ENCODE measurements at regions not wholly inside any gene's neighbourhood (a gene's known extent, or its start where the extent isn't known, plus 50 kb on each side); places are given as distances from the start of the nearest gene placed in this dataset.

GRCh38 chr1:101713760-101714159 is 283.0 kb downstream of the OLFM3 start:
- no peak overlapping the region for H3K27ac Mint-ChIP-seq
- TF ChIP-seq CTCF (IDR thresholded peaks at IDR 0.05; ENCODE audit: unreplicated experiment): no peak
- peaks cover 2% of the 10 kb centered on the region for H3K27me3 Mint-ChIP-seq (ENCODE audit: low read depth)
- no peaks in the 10 kb centered on the region for H3K36me3 Mint-ChIP-seq
- peaks cover 3% of the 10 kb centered on the region for H3K9me3 Mint-ChIP-seq
- peaks cover 1% of the 10 kb centered on the region for H3K4me1 Mint-ChIP-seq
- DNase-seq (ENCODE audit: low spot score in 2 of 2, unreplicated experiment in 2 of 2): no peak
- H3K4me3 Mint-ChIP-seq: no peak overlapping the region

GRCh38 chr1:101723415-101723814 is 273.3 kb downstream of the OLFM3 start:
- H3K9me3 Mint-ChIP-seq: peaks cover 13% of the 10 kb centered on the region
- TF ChIP-seq CTCF (IDR thresholded peaks at IDR 0.05; ENCODE audit: unreplicated experiment): no peak
- no peak overlapping the region for H3K27ac Mint-ChIP-seq
- H3K27me3 Mint-ChIP-seq (ENCODE audit: low read depth): peaks cover 2% of the 10 kb centered on the region
- H3K36me3 Mint-ChIP-seq: no peaks in the 10 kb centered on the region
- peaks cover 14% of the 10 kb centered on the region for H3K4me1 Mint-ChIP-seq
- H3K4me3 Mint-ChIP-seq: no peak overlapping the region
- no peak for DNase-seq (ENCODE audit: low spot score in 2 of 2, unreplicated experiment in 2 of 2)

- Mint-ChIP-seq H3K4me1 (peaks cover 6% of the 10 kb centered on the region), H3K4me3 (no peak overlapping the region), H3K9me3 (peaks cover 6% of the 10 kb centered on the region), H3K27ac (no peak overlapping the region), H3K36me3 (no peaks in the 10 kb centered on the region), H3K27me3 (ENCODE audit: low read depth) (peaks cover 5% of the 10 kb centered on the region)
- TF ChIP-seq CTCF (IDR thresholded peaks at IDR 0.05; ENCODE audit: unreplicated experiment): no peak
- DNase-seq (ENCODE audit: low spot score in 2 of 2, unreplicated experiment in 2 of 2): no peak
Measured at GRCh38 chr1:101728029-101728428, 268.7 kb downstream of the OLFM3 start.

- no peak for TF ChIP-seq CTCF (IDR thresholded peaks at IDR 0.05; ENCODE audit: unreplicated experiment)
- Mint-ChIP-seq H3K27me3 (ENCODE audit: low read depth) (peaks cover 3% of the 10 kb centered on the region), H3K27ac (no peak overlapping the region), H3K4me3 (no peak overlapping the region), H3K4me1 (peaks cover 6% of the 10 kb centered on the region), H3K36me3 (no peaks in the 10 kb centered on the region), H3K9me3 (no peaks in the 10 kb centered on the region)
- no peak for DNase-seq (ENCODE audit: low spot score in 2 of 2, unreplicated experiment in 2 of 2)
Measured at GRCh38 chr1:101730559-101730958, 266.2 kb downstream of the OLFM3 start.

GRCh38 chr1:101732261-101732660 is 264.5 kb downstream of the OLFM3 start:
- Mint-ChIP-seq H3K4me1 (peaks cover 2% of the 10 kb centered on the region), H3K27ac (no peak overlapping the region), H3K27me3 (ENCODE audit: low read depth) (peaks cover 3% of the 10 kb centered on the region), H3K4me3 (no peak overlapping the region), H3K36me3 (no peaks in the 10 kb centered on the region), H3K9me3 (no peaks in the 10 kb centered on the region)
- DNase-seq (ENCODE audit: low spot score in 2 of 2, unreplicated experiment in 2 of 2): no peak
- no peak for TF ChIP-seq CTCF (IDR thresholded peaks at IDR 0.05; ENCODE audit: unreplicated experiment)

GRCh38 chr1:101733340-101733739 is 263.4 kb downstream of the OLFM3 start:
- Mint-ChIP-seq H3K27me3 (ENCODE audit: low read depth) (peaks cover 3% of the 10 kb centered on the region), H3K4me3 (no peak overlapping the region), H3K4me1 (no peaks in the 10 kb centered on the region), H3K27ac (no peak overlapping the region), H3K36me3 (no peaks in the 10 kb centered on the region), H3K9me3 (no peaks in the 10 kb centered on the region)
- no peak for DNase-seq (ENCODE audit: low spot score in 2 of 2, unreplicated experiment in 2 of 2)
- TF ChIP-seq CTCF (IDR thresholded peaks at IDR 0.05; ENCODE audit: unreplicated experiment): no peak

All from mesothelial cell of epicardium (in vitro differentiated cells).